Prostate gland (tissue), 2 donors: ENCODE measurements at regions not wholly inside any gene's neighbourhood (a gene's known extent, or its start where the extent isn't known, plus 50 kb on each side); places are given as distances from the start of the nearest gene placed in this dataset.

Experiments used
- POLR2A ChIP-seq: fragments of 450-650 bp; IDR thresholded peaks from one replicate; pipeline ENCODE4 v1.6.1; 2016; ENCODE audit warnings: antibody characterized with exemption, mild to moderate bottlenecking
- POLR2AphosphoS5 ChIP-seq: sonication (generic); formaldehyde crosslinking; IDR thresholded peaks from one replicate; pipeline ENCODE4 v1.6.1; 2017; ENCODE audit warnings: antibody characterized with exemption
- TF ChIP-seq, protein P1 (sequence below), 4 experiments: fragments of 200-600 bp in 2 of 4; fragments of 450-650 bp in 2 of 4; sonication (generic) in 2 of 4; IDR thresholded peaks; 1 replicate in 3 of 4; 2 replicates in 1 of 4; pipeline ENCODE4 v1.5.1; 2016 to 2019; ENCODE audit warnings: antibody characterized with exemption in 4 of 4, mild to moderate bottlenecking in 2 of 4, moderate library complexity in 2 of 4

DNA sequence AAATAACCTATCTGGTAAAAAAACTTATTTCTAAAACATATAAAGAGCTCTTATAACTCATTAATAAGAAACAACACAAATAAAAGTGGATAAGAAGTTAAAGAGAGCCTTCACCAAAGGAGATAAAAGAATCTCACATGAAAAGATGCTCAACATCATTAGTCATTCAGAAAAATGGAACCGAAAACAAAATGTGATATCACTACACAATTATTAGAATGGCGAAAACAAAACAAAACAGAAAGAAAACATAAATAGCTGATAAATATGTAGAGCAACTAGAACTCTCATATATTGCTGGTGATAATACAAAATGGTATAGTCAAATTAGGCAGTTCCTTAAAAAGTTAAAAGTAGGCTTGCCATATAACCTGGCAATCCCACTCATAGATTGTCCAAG, 1109.3 kb downstream of the PLA2G4A start:
- TF ChIP-seq, protein P1, sequence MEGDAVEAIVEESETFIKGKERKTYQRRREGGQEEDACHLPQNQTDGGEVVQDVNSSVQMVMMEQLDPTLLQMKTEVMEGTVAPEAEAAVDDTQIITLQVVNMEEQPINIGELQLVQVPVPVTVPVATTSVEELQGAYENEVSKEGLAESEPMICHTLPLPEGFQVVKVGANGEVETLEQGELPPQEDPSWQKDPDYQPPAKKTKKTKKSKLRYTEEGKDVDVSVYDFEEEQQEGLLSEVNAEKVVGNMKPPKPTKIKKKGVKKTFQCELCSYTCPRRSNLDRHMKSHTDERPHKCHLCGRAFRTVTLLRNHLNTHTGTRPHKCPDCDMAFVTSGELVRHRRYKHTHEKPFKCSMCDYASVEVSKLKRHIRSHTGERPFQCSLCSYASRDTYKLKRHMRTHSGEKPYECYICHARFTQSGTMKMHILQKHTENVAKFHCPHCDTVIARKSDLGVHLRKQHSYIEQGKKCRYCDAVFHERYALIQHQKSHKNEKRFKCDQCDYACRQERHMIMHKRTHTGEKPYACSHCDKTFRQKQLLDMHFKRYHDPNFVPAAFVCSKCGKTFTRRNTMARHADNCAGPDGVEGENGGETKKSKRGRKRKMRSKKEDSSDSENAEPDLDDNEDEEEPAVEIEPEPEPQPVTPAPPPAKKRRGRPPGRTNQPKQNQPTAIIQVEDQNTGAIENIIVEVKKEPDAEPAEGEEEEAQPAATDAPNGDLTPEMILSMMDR (IDR thresholded peaks at IDR 0.05), result no peak
- TF ChIP-seq POLR2AphosphoS5 (no peak), POLR2A (no peak)
